HL-60 (cell line): ENCODE measurements at regions not wholly inside any gene's neighbourhood (a gene's known extent, or its start where the extent isn't known, plus 50 kb on each side); places are given as distances from the start of the nearest gene placed in this dataset.

ENCODE experiments used
- DNase-seq, 2 experiments: peaks; one replicate each; pipeline ENCODE4 v3.0.0-alpha.2; 2010 to 2020; ENCODE audit warnings: low read depth in 1 of 2, low spot score in 1 of 2
- H3K27ac ChIP-seq: fragments of 250-450 bp; sonication (Bioruptor Pico); replicated peaks from 2 replicates; pipeline ENCODE4 v1.5.1; 2020; ENCODE audit warnings: mild to moderate bottlenecking, moderate library complexity
- H3K27me3 ChIP-seq: fragments of 250-450 bp; sonication (Bioruptor Pico); 2 replicates; pipeline ENCODE4 v1.5.1; 2021; ENCODE audit warnings: mild to moderate bottlenecking, moderate library complexity; ENCODE audit not compliant: insufficient read depth, poor library complexity, severe bottlenecking
- H3K4me3 ChIP-seq: replicated peaks from 2 replicates; pipeline ENCODE4 v1.5.1; 2011; ENCODE audit warnings: mild to moderate bottlenecking, control low read depth, low read length; ENCODE audit not compliant: insufficient read depth
- GABPA ChIP-seq: IDR thresholded peaks from 2 replicates; pipeline ENCODE4 v1.6.1; 2012; ENCODE audit warnings: low read depth
- POLR2AphosphoS5 ChIP-seq: IDR thresholded peaks from 2 replicates; pipeline ENCODE4 v1.6.1; 2012; ENCODE audit warnings: low read depth
- SPI1 ChIP-seq: IDR thresholded peaks from 2 replicates; pipeline ENCODE4 v1.6.1; 2012; ENCODE audit warnings: low read depth, mild to moderate bottlenecking, borderline replicate concordance
- TF ChIP-seq, protein P1 (sequence below): IDR thresholded peaks from 2 replicates; pipeline ENCODE4 v1.6.1; 2012; ENCODE audit warnings: low read depth; ENCODE audit not compliant: insufficient replicate concordance
- TF ChIP-seq, protein P2 (sequence below): IDR thresholded peaks from one replicate; pipeline ENCODE4 v1.5.1; 2011; ENCODE audit warnings: low read length, control low read depth, inconsistent platforms; ENCODE audit not compliant: insufficient read depth

- Histone ChIP-seq H3K27ac (no peak overlapping the region), H3K27me3 (no peaks in the 10 kb centered on the region), H3K4me3 (no peak overlapping the region)
- no peak for DNase-seq
- no peak for TF ChIP-seq POLR2AphosphoS5
- TF ChIP-seq, protein P1, sequence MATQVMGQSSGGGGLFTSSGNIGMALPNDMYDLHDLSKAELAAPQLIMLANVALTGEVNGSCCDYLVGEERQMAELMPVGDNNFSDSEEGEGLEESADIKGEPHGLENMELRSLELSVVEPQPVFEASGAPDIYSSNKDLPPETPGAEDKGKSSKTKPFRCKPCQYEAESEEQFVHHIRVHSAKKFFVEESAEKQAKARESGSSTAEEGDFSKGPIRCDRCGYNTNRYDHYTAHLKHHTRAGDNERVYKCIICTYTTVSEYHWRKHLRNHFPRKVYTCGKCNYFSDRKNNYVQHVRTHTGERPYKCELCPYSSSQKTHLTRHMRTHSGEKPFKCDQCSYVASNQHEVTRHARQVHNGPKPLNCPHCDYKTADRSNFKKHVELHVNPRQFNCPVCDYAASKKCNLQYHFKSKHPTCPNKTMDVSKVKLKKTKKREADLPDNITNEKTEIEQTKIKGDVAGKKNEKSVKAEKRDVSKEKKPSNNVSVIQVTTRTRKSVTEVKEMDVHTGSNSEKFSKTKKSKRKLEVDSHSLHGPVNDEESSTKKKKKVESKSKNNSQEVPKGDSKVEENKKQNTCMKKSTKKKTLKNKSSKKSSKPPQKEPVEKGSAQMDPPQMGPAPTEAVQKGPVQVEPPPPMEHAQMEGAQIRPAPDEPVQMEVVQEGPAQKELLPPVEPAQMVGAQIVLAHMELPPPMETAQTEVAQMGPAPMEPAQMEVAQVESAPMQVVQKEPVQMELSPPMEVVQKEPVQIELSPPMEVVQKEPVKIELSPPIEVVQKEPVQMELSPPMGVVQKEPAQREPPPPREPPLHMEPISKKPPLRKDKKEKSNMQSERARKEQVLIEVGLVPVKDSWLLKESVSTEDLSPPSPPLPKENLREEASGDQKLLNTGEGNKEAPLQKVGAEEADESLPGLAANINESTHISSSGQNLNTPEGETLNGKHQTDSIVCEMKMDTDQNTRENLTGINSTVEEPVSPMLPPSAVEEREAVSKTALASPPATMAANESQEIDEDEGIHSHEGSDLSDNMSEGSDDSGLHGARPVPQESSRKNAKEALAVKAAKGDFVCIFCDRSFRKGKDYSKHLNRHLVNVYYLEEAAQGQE = no peak
- TF ChIP-seq GABPA = no peak
- TF ChIP-seq, protein P2, sequence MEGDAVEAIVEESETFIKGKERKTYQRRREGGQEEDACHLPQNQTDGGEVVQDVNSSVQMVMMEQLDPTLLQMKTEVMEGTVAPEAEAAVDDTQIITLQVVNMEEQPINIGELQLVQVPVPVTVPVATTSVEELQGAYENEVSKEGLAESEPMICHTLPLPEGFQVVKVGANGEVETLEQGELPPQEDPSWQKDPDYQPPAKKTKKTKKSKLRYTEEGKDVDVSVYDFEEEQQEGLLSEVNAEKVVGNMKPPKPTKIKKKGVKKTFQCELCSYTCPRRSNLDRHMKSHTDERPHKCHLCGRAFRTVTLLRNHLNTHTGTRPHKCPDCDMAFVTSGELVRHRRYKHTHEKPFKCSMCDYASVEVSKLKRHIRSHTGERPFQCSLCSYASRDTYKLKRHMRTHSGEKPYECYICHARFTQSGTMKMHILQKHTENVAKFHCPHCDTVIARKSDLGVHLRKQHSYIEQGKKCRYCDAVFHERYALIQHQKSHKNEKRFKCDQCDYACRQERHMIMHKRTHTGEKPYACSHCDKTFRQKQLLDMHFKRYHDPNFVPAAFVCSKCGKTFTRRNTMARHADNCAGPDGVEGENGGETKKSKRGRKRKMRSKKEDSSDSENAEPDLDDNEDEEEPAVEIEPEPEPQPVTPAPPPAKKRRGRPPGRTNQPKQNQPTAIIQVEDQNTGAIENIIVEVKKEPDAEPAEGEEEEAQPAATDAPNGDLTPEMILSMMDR = no peak
- no peak for TF ChIP-seq SPI1
Observed at GRCh38 chr10:88170628-88171027, 307.2 kb downstream of the PTEN start.

DNA sequence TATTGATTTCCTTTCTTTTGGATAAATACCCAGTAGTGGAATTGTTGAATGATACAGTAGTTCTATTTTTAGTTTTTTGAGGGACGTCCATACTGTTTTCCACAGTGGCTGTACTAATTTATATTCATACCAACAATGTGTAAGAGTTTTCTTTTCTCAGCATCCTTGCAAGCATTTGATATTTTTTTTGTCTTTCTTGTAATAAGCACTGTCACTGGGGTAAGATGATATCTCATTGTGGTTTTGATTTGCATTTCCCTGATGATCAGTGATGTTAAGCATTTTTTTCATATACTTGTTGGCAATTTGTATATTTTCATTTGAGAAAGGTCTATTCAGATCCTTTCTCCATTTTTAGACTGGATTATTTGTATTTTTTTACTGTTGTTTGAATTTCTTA, 308.7 kb downstream of the PTEN start:
- Histone ChIP-seq H3K4me3 (no peak overlapping the region), H3K27me3 (no peaks in the 10 kb centered on the region), H3K27ac (no peak overlapping the region)
- no peak for DNase-seq
- TF ChIP-seq SPI1 = no peak
- TF ChIP-seq, protein P2 = no peak
- TF ChIP-seq, protein P1 = no peak
- TF ChIP-seq POLR2AphosphoS5 = no peak
- TF ChIP-seq GABPA = no peak

- no peak for DNase-seq
- H3K27ac ChIP-seq = no peak overlapping the region
- no peak overlapping the region for H3K4me3 ChIP-seq
- TF ChIP-seq GABPA = no peak
- TF ChIP-seq SPI1 = no peak
- no peak for TF ChIP-seq POLR2AphosphoS5
- TF ChIP-seq, protein P2 = no peak
- TF ChIP-seq, protein P1 = no peak
- H3K27me3 ChIP-seq = no peaks in the 10 kb centered on the region
Observed at GRCh38 chr10:88174391-88174790, 311.0 kb downstream of the PTEN start.
